ENCODE measurements at regions not wholly inside any gene's neighbourhood (a gene's known extent, or its start where the extent isn't known, plus 50 kb on each side); places are given as distances from the start of the nearest gene placed in this dataset.

- TF ChIP-seq YY1 (IDR thresholded peaks at IDR 0.05; ENCODE audit: low read depth) (no peak), CEBPB (IDR thresholded peaks at IDR 0.05) (no peak), NFIC (IDR thresholded peaks at IDR 0.05) (no peak), RAD21 (IDR thresholded peaks at IDR 0.05; ENCODE audit: low read depth) (no peak), REST (IDR thresholded peaks at IDR 0.05; ENCODE audit: low read depth) (no peak), TCF12 (IDR thresholded peaks at IDR 0.05; ENCODE audit: low read depth) (no peak), TAF1 (IDR thresholded peaks at IDR 0.05; ENCODE audit: low read depth) (no peak), FOXM1 (IDR thresholded peaks at IDR 0.05; ENCODE audit: borderline replicate concordance, low read depth) (no peak), CREB1 (IDR thresholded peaks at IDR 0.05; ENCODE audit: low read depth) (no peak), MAX (IDR thresholded peaks at IDR 0.05) (no peak), EGR1 (IDR thresholded peaks at IDR 0.05) (no peak)
Observed at GRCh38 chr21:18771845-18772380, 368.3 kb upstream of the TMPRSS15 start.

- TF ChIP-seq MAX (IDR thresholded peaks at IDR 0.05), result no peak
Observed at GRCh38 chr21:18772404-18772803, 368.8 kb upstream of the TMPRSS15 start.

- no peak for TF ChIP-seq MAX (IDR thresholded peaks at IDR 0.05)
- TF ChIP-seq TCF12 (IDR thresholded peaks at IDR 0.05; ENCODE audit: low read depth), result no peak
- no peak for TF ChIP-seq EP300 (IDR thresholded peaks at IDR 0.05; ENCODE audit: borderline replicate concordance)
- TF ChIP-seq CEBPB (IDR thresholded peaks at IDR 0.05), result no peak
- TF ChIP-seq YY1 (IDR thresholded peaks at IDR 0.05; ENCODE audit: low read depth), result no peak
Observed at GRCh38 chr21:18772897-18773296, 369.3 kb upstream of the TMPRSS15 start.

DNA sequence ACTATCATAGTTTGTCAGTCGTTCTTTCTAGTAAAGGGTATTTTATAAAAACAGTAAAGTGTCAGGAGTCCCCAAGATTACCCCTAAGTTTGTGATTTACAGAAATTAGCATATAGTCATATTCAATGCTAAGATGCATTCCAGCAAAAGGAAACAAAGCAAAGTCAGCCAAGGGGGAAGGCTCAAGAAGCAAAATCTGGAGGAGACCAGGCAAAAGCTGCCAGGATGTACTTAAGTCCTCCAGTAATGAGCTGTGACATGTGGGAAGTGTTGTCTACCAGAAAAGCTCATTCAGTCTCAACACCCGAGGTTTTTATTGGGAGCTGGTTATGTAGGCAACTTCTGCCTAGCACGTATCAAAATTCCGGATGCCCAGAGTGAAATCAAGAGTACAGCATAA, 373.4 kb upstream of the TMPRSS15 start:
- TF ChIP-seq FOXM1 (IDR thresholded peaks at IDR 0.05; ENCODE audit: borderline replicate concordance, low read depth), result no peak

- no peak for TF ChIP-seq RAD21 (IDR thresholded peaks at IDR 0.05; ENCODE audit: low read depth)
- no peak for TF ChIP-seq MAX (IDR thresholded peaks at IDR 0.05)
- no peak for TF ChIP-seq CREB1 (IDR thresholded peaks at IDR 0.05; ENCODE audit: low read depth)
- TF ChIP-seq TAF1 (IDR thresholded peaks at IDR 0.05; ENCODE audit: low read depth), result no peak
- no peak for TF ChIP-seq TEAD4 (IDR thresholded peaks at IDR 0.05)
- TF ChIP-seq REST (IDR thresholded peaks at IDR 0.05; ENCODE audit: low read depth), result no peak
- TF ChIP-seq EGR1 (IDR thresholded peaks at IDR 0.05), result no peak
- no peak for TF ChIP-seq CEBPB (IDR thresholded peaks at IDR 0.05)
- TF ChIP-seq YY1 (IDR thresholded peaks at IDR 0.05; ENCODE audit: low read depth), result no peak
- no peak for TF ChIP-seq NFIC (IDR thresholded peaks at IDR 0.05)
- no peak for TF ChIP-seq EP300 (IDR thresholded peaks at IDR 0.05; ENCODE audit: borderline replicate concordance)
- TF ChIP-seq USF1 (IDR thresholded peaks at IDR 0.05), result no peak
- TF ChIP-seq FOXM1 (IDR thresholded peaks at IDR 0.05; ENCODE audit: borderline replicate concordance, low read depth), result no peak
- no peak for TF ChIP-seq ZBTB7A (IDR thresholded peaks at IDR 0.05; ENCODE audit: low read depth)
Observed at GRCh38 chr21:18782721-18783120, 379.1 kb upstream of the TMPRSS15 start.

GRCh38 chr21:18801468-18801867, 397.9 kb upstream of the TMPRSS15 start:
- peak; percentile 38; the same call in 1 of the 2 replicates for TF ChIP-seq RAD21 (IDR thresholded peaks at IDR 0.05; ENCODE audit: low read depth)
- no peak for TF ChIP-seq CREB1 (IDR thresholded peaks at IDR 0.05; ENCODE audit: low read depth)
- no peak for TF ChIP-seq EGR1 (IDR thresholded peaks at IDR 0.05)
- no peak for TF ChIP-seq CEBPB (IDR thresholded peaks at IDR 0.05)

DNA sequence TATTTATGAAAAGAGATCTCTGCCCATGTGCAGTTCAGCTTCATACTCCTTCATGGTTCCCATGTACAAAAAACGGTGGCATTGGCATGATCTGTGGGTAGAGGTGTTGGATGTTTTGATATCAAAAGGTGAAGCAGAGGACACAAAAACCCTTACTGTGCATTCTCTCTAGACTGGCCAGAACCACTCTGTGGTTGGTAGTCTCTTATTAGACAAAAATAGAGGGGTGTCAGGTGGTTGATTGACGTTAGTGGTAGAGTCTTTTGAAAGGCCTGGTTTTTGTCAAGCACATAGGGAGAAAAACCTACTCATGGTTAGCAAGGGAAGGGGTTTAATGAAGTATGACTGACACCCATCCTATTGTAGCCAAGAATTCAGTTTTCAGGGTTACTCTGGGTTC, 400.0 kb upstream of the TMPRSS15 start:
- no peak for TF ChIP-seq FOXM1 (IDR thresholded peaks at IDR 0.05; ENCODE audit: borderline replicate concordance, low read depth)
- no peak for TF ChIP-seq EGR1 (IDR thresholded peaks at IDR 0.05)
- no peak for TF ChIP-seq TCF12 (IDR thresholded peaks at IDR 0.05; ENCODE audit: low read depth)
- no peak for TF ChIP-seq REST (IDR thresholded peaks at IDR 0.05; ENCODE audit: low read depth)
- no peak for TF ChIP-seq YY1 (IDR thresholded peaks at IDR 0.05; ENCODE audit: low read depth)
